ENCODE measurements at regions not wholly inside any gene's neighbourhood (a gene's known extent, or its start where the extent isn't known, plus 50 kb on each side); places are given as distances from the start of the nearest gene placed in this dataset.

DNA sequence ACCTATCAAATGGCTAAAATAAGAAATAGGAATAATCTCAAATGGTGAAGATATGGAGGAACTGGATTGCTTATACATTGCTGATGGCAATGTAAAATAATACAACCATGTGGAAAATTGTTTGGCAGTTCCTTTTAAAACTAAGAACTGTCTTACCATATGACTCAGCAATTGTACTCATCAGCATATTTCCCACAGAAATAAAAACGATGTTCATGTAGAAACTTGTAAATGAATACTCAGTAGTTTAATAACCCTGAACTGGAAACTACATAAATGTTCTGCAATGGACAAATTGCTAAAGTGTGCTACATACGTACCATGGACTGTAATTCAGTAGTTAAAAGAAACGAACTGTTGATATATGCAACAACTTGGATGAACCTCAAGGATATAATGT, 253.9 kb upstream of the RBMS3 start:
- TF ChIP-seq, protein P1, sequence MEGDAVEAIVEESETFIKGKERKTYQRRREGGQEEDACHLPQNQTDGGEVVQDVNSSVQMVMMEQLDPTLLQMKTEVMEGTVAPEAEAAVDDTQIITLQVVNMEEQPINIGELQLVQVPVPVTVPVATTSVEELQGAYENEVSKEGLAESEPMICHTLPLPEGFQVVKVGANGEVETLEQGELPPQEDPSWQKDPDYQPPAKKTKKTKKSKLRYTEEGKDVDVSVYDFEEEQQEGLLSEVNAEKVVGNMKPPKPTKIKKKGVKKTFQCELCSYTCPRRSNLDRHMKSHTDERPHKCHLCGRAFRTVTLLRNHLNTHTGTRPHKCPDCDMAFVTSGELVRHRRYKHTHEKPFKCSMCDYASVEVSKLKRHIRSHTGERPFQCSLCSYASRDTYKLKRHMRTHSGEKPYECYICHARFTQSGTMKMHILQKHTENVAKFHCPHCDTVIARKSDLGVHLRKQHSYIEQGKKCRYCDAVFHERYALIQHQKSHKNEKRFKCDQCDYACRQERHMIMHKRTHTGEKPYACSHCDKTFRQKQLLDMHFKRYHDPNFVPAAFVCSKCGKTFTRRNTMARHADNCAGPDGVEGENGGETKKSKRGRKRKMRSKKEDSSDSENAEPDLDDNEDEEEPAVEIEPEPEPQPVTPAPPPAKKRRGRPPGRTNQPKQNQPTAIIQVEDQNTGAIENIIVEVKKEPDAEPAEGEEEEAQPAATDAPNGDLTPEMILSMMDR (conservative IDR thresholded peaks at IDR 0.05; ENCODE audit: low read depth, low read length), result no peak
- TF ChIP-seq EZH2 (IDR thresholded peaks at IDR 0.05; ENCODE audit: low read length, unreplicated experiment), result no peak
